Tibial nerve (tissue), 4 donors: ENCODE measurements at regions not wholly inside any gene's neighbourhood (a gene's known extent, or its start where the extent isn't known, plus 50 kb on each side); places are given as distances from the start of the nearest gene placed in this dataset.

ENCODE experiments used
- DNase-seq, 2 donors: peaks; one replicate each; pipeline ENCODE4 v3.0.0-alpha.2; 2019; ENCODE audit warnings: low spot score in 2 of 2
- H3K27ac ChIP-seq, 4 donors: fragments of 200-600 bp; sonication (generic) in 3 of 4; one replicate each; pipeline ENCODE4 v1.5.1; 2017 to 2019; ENCODE audit warnings: mild to moderate bottlenecking in 1 of 4
- H3K27me3 ChIP-seq, 2 donors: fragments of 200-600 bp; sonication (generic) in 1 of 2; one replicate each; pipeline versions ENCODE4 v1.5.1 to v1.6.0; 2017 to 2019
- H3K36me3 ChIP-seq, 3 donors: fragments of 200-600 bp; sonication (generic); one replicate each; pipeline ENCODE4 v1.5.1; 2018 to 2019
- H3K4me1 ChIP-seq, 4 donors: fragments of 200-600 bp; sonication (generic) in 3 of 4; one replicate each; pipeline ENCODE4 v1.5.1; 2017 to 2019
- H3K4me3 ChIP-seq, 4 donors: fragments of 200-600 bp; sonication (generic) in 3 of 4; one replicate each; pipeline ENCODE4 v1.5.1; 2017 to 2019; ENCODE audit warnings: mild to moderate bottlenecking in 1 of 4, moderate library complexity in 1 of 4
- H3K9me3 ChIP-seq, 4 donors: fragments of 200-600 bp; sonication (generic) in 3 of 4; one replicate each; pipeline ENCODE4 v1.5.1; 2017 to 2019
- EP300 ChIP-seq, 2 donors: sonication (generic); formaldehyde crosslinking; IDR thresholded peaks; one replicate each; pipeline ENCODE4 v1.6.1; 2017; ENCODE audit warnings: antibody characterized with exemption in 2 of 2, mild to moderate bottlenecking in 1 of 2
- POLR2A ChIP-seq, 2 donors: fragments of 450-650 bp; IDR thresholded peaks; one replicate each; pipeline ENCODE4 v1.6.1; 2017; ENCODE audit warnings: antibody characterized with exemption in 2 of 2, mild to moderate bottlenecking in 2 of 2, moderate library complexity in 2 of 2
- WGBS, 2 donors: methylation state at CpG; one replicate each; pipeline ENCODE4 v1.1.5; 2018; 5-methylcytosine and 5-hydroxymethylcytosine counted together
- TF ChIP-seq, protein P1 (sequence below), 5 experiments: fragments of 200-600 bp in 3 of 5; fragments of 450-650 bp in 2 of 5; sonication (generic) in 3 of 5; IDR thresholded peaks; one replicate each; pipeline ENCODE4 v1.5.1; 2016 to 2019; ENCODE audit warnings: antibody characterized with exemption in 5 of 5, mild to moderate bottlenecking in 3 of 5, moderate library complexity in 2 of 5

DNA sequence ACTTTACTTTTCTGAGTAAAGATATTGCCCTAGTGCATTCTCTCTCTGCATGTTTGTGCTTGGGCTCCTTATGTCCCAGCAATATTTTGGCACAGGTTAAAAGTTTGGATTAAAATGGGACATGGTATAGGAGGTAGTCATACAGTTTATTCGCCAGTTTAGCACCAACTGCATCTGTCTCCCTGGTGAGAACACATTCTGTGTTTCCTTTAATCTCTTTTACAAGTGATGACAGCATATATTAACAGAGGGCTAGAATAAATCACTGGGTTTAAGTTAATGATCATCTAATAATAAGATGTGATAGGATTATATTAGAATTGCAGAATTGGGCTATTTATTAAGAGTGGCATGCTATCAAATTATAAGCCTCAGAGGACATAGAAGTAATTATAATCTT lies 550.1 kb downstream of the LRRC70 start:
- no peaks in the 10 kb centered on the region for H3K9me3 ChIP-seq
- no peaks in the 10 kb centered on the region for H3K27me3 ChIP-seq
- peaks cover 0 to 19% (median 6%) of the 10 kb centered on the region in 4 donors for H3K4me1 ChIP-seq
- H3K27ac ChIP-seq: no peak overlapping the region
- 88 to 91% methylated on average over 1 of the region's 1 CpG for WGBS, 2 donors
- no peak overlapping the region for H3K4me3 ChIP-seq
- no peaks in the 10 kb centered on the region for H3K36me3 ChIP-seq
- TF ChIP-seq POLR2A (IDR thresholded peaks at IDR 0.05): no peak
- no peak for TF ChIP-seq EP300 (IDR thresholded peaks at IDR 0.05)
- TF ChIP-seq, protein P1, sequence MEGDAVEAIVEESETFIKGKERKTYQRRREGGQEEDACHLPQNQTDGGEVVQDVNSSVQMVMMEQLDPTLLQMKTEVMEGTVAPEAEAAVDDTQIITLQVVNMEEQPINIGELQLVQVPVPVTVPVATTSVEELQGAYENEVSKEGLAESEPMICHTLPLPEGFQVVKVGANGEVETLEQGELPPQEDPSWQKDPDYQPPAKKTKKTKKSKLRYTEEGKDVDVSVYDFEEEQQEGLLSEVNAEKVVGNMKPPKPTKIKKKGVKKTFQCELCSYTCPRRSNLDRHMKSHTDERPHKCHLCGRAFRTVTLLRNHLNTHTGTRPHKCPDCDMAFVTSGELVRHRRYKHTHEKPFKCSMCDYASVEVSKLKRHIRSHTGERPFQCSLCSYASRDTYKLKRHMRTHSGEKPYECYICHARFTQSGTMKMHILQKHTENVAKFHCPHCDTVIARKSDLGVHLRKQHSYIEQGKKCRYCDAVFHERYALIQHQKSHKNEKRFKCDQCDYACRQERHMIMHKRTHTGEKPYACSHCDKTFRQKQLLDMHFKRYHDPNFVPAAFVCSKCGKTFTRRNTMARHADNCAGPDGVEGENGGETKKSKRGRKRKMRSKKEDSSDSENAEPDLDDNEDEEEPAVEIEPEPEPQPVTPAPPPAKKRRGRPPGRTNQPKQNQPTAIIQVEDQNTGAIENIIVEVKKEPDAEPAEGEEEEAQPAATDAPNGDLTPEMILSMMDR (IDR thresholded peaks at IDR 0.05): no peak
- DNase-seq: no peak

DNA sequence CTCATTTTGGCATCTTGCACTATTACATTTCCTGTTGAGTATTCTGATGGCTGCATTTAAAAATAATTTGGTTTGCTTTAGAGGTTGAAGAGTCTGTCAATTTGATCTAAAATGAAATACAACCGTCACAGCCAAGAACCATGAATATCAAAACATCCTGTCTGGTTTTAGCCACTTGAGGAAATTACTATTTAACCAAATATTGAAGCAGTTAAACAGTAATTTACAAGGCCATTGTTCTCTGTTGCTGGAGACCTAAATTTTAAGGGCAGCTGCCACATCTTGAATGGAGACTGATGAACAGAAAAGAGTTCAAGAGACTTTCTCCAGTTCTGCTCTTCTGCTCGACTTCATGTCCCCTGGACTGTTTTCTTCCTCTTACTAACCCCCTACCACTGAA lies 549.4 kb downstream of the LRRC70 start:
- no peak overlapping the region for H3K27ac ChIP-seq
- H3K4me1 ChIP-seq: peaks cover 0 to 19% (median 6%) of the 10 kb centered on the region in 4 donors
- H3K4me3 ChIP-seq: no peak overlapping the region
- no peak for TF ChIP-seq EP300 (IDR thresholded peaks at IDR 0.05)
- WGBS, 2 donors: 21 to 24% methylated on average over 2 of the region's 2 CpGs
- no peaks in the 10 kb centered on the region for H3K9me3 ChIP-seq
- no peaks in the 10 kb centered on the region for H3K27me3 ChIP-seq
- H3K36me3 ChIP-seq: no peaks in the 10 kb centered on the region
- DNase-seq: no peak

DNA sequence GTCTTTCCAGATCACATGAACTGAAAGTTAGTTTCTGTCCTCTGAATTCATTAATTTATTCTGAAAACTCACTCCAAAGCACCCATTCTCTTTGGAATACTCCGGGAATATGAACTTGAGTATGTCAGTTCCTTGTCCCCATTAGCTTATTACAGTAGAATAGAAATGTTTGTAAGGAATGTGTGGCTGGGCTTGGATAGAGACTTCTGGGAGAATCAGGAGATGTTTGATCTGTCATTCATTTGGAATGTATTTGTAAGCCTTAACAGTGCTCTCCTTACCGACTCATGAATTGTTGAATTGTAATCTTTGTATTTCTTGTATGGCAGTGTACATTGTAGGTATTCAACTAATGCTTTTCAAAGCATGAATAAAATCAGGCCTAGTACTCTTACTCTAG lies 548.4 kb downstream of the LRRC70 start:
- TF ChIP-seq POLR2A (IDR thresholded peaks at IDR 0.05) (no peak), EP300 (IDR thresholded peaks at IDR 0.05) (no peak)
- TF ChIP-seq, protein P1 (IDR thresholded peaks at IDR 0.05): no peak
- no peaks in the 10 kb centered on the region for H3K36me3 ChIP-seq
- 48 to 56% methylated on average over 2 of the region's 2 CpGs for WGBS, 2 donors
- H3K4me1 ChIP-seq: peaks cover 0 to 19% (median 6%) of the 10 kb centered on the region in 4 donors
- H3K9me3 ChIP-seq: no peaks in the 10 kb centered on the region
- H3K27ac ChIP-seq: peak overlapping the region in 1 of 4 donors; percentile 43
- no peaks in the 10 kb centered on the region for H3K27me3 ChIP-seq
- no peak overlapping the region for H3K4me3 ChIP-seq
- DNase-seq: no peak

DNA sequence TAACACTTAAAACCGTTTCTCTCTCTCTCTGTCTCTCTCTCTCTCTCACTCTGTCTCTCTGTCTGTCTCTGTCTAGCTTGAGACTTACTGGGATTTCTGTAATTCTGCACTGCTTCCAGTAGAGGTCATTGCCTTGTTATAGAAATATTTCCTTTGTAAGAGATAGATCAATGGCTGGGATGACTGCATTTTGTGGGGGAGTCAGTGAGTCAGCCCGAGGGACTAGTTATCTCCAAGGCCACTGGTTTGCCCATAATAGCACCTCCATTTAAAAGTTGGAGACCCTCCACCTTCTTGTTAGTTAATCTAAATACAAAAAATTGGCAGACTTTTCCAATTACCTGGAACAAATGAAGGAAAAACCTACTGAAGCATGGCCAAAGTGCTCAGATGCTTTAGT lies 547.2 kb downstream of the LRRC70 start:
- Histone ChIP-seq H3K4me1 (peaks cover 0 to 19% (median 6%) of the 10 kb centered on the region in 4 donors), H3K36me3 (no peaks in the 10 kb centered on the region), H3K4me3 (no peak overlapping the region), H3K9me3 (no peaks in the 10 kb centered on the region), H3K27me3 (no peaks in the 10 kb centered on the region), H3K27ac (no peak overlapping the region)
- no peak for DNase-seq
- WGBS, 2 donors: 28 to 35% methylated on average over 2 of the region's 2 CpGs
- TF ChIP-seq POLR2A (IDR thresholded peaks at IDR 0.05): no peak
- no peak for TF ChIP-seq EP300 (IDR thresholded peaks at IDR 0.05)
- TF ChIP-seq, protein P1 (IDR thresholded peaks at IDR 0.05): peak in 2 of 5 experiments; percentile 11 to 30

DNA sequence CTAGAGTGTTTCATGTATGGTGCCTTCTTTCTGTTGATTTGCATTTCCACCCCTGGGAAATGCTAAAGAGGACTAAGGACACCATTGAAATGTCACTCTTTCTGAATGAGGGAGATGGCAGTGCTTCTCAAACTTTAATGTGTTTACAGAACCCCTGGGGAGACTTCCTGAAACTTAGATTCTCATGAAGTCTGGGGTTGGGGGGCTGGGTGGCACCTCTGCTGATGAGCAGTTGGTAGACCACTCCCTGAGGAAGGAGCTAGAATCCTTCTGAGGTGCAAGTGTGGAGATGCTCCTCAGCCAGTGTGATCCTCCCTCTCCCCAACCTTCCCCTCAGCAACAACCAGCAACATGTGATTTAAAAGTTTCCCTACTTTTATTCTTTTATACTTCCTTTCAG lies 546.8 kb downstream of the LRRC70 start:
- no peaks in the 10 kb centered on the region for H3K36me3 ChIP-seq
- DNase-seq: no peak
- H3K4me1 ChIP-seq: peaks cover 0 to 19% (median 6%) of the 10 kb centered on the region in 4 donors
- TF ChIP-seq, protein P1 (IDR thresholded peaks at IDR 0.05): no peak
- no peak for TF ChIP-seq EP300 (IDR thresholded peaks at IDR 0.05)
- no peak for TF ChIP-seq POLR2A (IDR thresholded peaks at IDR 0.05)
- H3K27me3 ChIP-seq: no peaks in the 10 kb centered on the region
- H3K27ac ChIP-seq: no peak overlapping the region
- H3K4me3 ChIP-seq: no peak overlapping the region
- H3K9me3 ChIP-seq: no peaks in the 10 kb centered on the region

DNA sequence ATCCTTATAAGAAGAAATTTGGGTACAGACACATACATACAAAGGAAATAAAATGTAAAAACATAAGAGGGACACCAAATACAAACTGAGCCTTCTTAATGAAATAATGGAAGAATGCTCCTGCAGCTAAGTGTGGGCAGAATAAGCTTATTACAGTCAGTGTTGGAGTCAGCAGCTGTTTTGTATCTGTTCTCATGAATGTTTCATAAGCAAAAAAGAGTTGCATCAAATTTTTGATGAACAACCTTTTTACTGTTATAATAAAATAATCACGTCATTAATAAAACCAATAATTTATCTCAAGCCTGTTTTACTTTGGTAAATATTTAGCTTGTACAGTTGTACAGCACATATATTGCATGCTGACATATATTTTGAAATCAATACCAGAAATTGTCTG lies 545.6 kb downstream of the LRRC70 start:
- DNase-seq: no peak
- no peak overlapping the region for H3K27ac ChIP-seq
- H3K4me3 ChIP-seq: no peak overlapping the region
- WGBS, 2 donors: 92 to 94% methylated on average over 1 of the region's 1 CpG
- no peaks in the 10 kb centered on the region for H3K27me3 ChIP-seq
- TF ChIP-seq, protein P1 (IDR thresholded peaks at IDR 0.05): no peak
- TF ChIP-seq POLR2A (IDR thresholded peaks at IDR 0.05) (no peak), EP300 (IDR thresholded peaks at IDR 0.05) (no peak)
- no peaks in the 10 kb centered on the region for H3K36me3 ChIP-seq
- H3K9me3 ChIP-seq: no peaks in the 10 kb centered on the region
- peaks cover 0 to 19% (median 6%) of the 10 kb centered on the region in 4 donors for H3K4me1 ChIP-seq
